ENCODE measurements at regions not wholly inside any gene's neighbourhood (a gene's known extent, or its start where the extent isn't known, plus 50 kb on each side); places are given as distances from the start of the nearest gene placed in this dataset.

DNA sequence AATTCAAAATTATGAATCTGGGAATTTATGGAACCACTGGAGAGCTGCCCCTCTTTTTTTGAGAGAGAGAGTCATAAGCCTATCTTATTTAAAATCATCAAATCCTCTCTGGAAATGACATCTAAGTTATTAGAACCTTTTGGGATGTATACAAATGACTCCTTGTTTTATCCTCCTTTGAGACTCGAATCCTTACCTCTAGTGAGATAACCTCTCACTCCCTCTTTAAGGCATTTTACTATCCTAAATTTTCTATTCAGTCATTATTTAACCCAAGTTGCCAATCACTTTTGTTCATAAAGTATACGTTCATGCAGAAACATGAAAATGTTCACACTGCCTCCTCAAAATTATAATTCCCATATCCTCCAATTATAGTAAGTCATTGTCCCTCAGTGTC, 313.6 kb upstream of the C1orf87 start:
- no peaks in the 10 kb centered on the region for H3K36me3 ChIP-seq (ENCODE audit: control insufficient read depth in 4 of 4, insufficient read depth in 3 of 4, low read depth in 1 of 4, low read length in 3 of 4)
- no peak for DNase-seq (ENCODE audit: low spot score)
- H3K27ac ChIP-seq (ENCODE audit: low read depth in 1 of 2, low read length in 2 of 2): no peak overlapping the region
- H3K4me1 ChIP-seq (ENCODE audit: control insufficient read depth in 4 of 4, insufficient read depth in 4 of 4, low read length in 3 of 4): no peaks in the 10 kb centered on the region
- no peaks in the 10 kb centered on the region for H3K9me3 ChIP-seq (ENCODE audit: control insufficient read depth in 4 of 4, low read length in 3 of 4)
- H3K4me3 ChIP-seq (ENCODE audit: low read depth in 1 of 3, low read length in 3 of 3): no peak overlapping the region
- H3K27me3 ChIP-seq (ENCODE audit: control insufficient read depth in 4 of 4, insufficient read depth in 4 of 4, low read length in 3 of 4): no peaks in the 10 kb centered on the region
- no peak for TF ChIP-seq HNF4G (IDR thresholded peaks at IDR 0.05)
- WGBS: 72% methylated on average over 2 of the region's 2 CpGs
- H3K9ac ChIP-seq (ENCODE audit: low read depth in 1 of 2, low read length in 2 of 2): no peak overlapping the region

GRCh38 chr1:60386249-60386648, 312.7 kb upstream of the C1orf87 start:
- Histone ChIP-seq H3K27me3 (ENCODE audit: control insufficient read depth in 4 of 4, insufficient read depth in 4 of 4, low read length in 3 of 4) (no peaks in the 10 kb centered on the region), H3K4me3 (ENCODE audit: low read depth in 1 of 3, low read length in 3 of 3) (no peak overlapping the region), H3K9ac (ENCODE audit: low read depth in 1 of 2, low read length in 2 of 2) (no peak overlapping the region), H3K9me3 (ENCODE audit: control insufficient read depth in 4 of 4, low read length in 3 of 4) (no peaks in the 10 kb centered on the region), H3K36me3 (ENCODE audit: control insufficient read depth in 4 of 4, insufficient read depth in 3 of 4, low read depth in 1 of 4, low read length in 3 of 4) (no peaks in the 10 kb centered on the region), H3K4me1 (ENCODE audit: control insufficient read depth in 4 of 4, insufficient read depth in 4 of 4, low read length in 3 of 4) (no peaks in the 10 kb centered on the region), H3K27ac (ENCODE audit: low read depth in 1 of 2, low read length in 2 of 2) (no peak overlapping the region)
- no peak for DNase-seq (ENCODE audit: low spot score)
- WGBS: 54% methylated on average over 3 of the region's 3 CpGs
- TF ChIP-seq TAF1 (conservative IDR thresholded peaks at IDR 0.05) (no peak), RAD21 (IDR thresholded peaks at IDR 0.05) (no peak), FOXA1 (IDR thresholded peaks at IDR 0.05) (no peak), FOXA2 (IDR thresholded peaks at IDR 0.05) (no peak), SP1 (IDR thresholded peaks at IDR 0.05) (no peak), REST (IDR thresholded peaks at IDR 0.05) (no peak), GABPA (IDR thresholded peaks at IDR 0.05 in 1 of 2, conservative IDR thresholded peaks at IDR 0.05 in 1 of 2) (no peak), YY1 (IDR thresholded peaks at IDR 0.05) (no peak), NR2F2 (IDR thresholded peaks at IDR 0.05) (no peak), HNF4A (conservative IDR thresholded peaks at IDR 0.05) (no peak), HNF4G (IDR thresholded peaks at IDR 0.05) (no peak)
- TF ChIP-seq, protein P1, sequence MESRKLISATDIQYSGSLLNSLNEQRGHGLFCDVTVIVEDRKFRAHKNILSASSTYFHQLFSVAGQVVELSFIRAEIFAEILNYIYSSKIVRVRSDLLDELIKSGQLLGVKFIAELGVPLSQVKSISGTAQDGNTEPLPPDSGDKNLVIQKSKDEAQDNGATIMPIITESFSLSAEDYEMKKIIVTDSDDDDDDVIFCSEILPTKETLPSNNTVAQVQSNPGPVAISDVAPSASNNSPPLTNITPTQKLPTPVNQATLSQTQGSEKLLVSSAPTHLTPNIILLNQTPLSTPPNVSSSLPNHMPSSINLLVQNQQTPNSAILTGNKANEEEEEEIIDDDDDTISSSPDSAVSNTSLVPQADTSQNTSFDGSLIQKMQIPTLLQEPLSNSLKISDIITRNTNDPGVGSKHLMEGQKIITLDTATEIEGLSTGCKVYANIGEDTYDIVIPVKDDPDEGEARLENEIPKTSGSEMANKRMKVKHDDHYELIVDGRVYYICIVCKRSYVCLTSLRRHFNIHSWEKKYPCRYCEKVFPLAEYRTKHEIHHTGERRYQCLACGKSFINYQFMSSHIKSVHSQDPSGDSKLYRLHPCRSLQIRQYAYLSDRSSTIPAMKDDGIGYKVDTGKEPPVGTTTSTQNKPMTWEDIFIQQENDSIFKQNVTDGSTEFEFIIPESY (IDR thresholded peaks at IDR 0.05): no peak
- TF ChIP-seq, protein P2, sequence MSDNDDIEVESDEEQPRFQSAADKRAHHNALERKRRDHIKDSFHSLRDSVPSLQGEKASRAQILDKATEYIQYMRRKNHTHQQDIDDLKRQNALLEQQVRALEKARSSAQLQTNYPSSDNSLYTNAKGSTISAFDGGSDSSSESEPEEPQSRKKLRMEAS (IDR thresholded peaks at IDR 0.05): no peak
- TF ChIP-seq, protein P3, sequence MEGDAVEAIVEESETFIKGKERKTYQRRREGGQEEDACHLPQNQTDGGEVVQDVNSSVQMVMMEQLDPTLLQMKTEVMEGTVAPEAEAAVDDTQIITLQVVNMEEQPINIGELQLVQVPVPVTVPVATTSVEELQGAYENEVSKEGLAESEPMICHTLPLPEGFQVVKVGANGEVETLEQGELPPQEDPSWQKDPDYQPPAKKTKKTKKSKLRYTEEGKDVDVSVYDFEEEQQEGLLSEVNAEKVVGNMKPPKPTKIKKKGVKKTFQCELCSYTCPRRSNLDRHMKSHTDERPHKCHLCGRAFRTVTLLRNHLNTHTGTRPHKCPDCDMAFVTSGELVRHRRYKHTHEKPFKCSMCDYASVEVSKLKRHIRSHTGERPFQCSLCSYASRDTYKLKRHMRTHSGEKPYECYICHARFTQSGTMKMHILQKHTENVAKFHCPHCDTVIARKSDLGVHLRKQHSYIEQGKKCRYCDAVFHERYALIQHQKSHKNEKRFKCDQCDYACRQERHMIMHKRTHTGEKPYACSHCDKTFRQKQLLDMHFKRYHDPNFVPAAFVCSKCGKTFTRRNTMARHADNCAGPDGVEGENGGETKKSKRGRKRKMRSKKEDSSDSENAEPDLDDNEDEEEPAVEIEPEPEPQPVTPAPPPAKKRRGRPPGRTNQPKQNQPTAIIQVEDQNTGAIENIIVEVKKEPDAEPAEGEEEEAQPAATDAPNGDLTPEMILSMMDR (IDR thresholded peaks at IDR 0.05; ENCODE audit: low read depth, low read length, missing input control): no peak
